HepG2 (cell line): ENCODE measurements at regions not wholly inside any gene's neighbourhood (a gene's known extent, or its start where the extent isn't known, plus 50 kb on each side); places are given as distances from the start of the nearest gene placed in this dataset.

Source experiments
- ATAC-seq: fragments of 200-7000 bp; cut with Tn5 transposase; 3 replicates; pipeline ENCODE4 v1.9.1; 2020; ENCODE audit warnings: mild to moderate bottlenecking, moderate library complexity
- BruUV-seq: library from RNA; stranded (reverse); fragments of 400-500 nt; replicated peaks from 2 replicates; lab custom pipeline; 2021; lab: Mats Ljungman, UMichigan
- CTCF ChIA-PET: fragments of 300-600 bp; formaldehyde crosslinking; extraction: SDS; loops from one replicate; lab custom pipeline; 2021; ENCODE audit warnings: low total read pairs, inconsistent platforms, low intra/inter-chr PET ratio; lab: Yijun Ruan, JAX
- POLR2A ChIA-PET: fragments of 350-600 bp; sonication (Branson Sonifier 250); formaldehyde crosslinking; loops from one replicate; lab custom pipeline; 2020; ENCODE audit warnings: antibody characterized with exemption, inconsistent platforms; lab: Yijun Ruan, JAX
- DNase-seq: peaks from one replicate; pipeline ENCODE4 v3.0.0-alpha.2; 2015; ENCODE audit warnings: low spot score
- FAIRE-seq: peaks from 3 replicates; lab custom pipeline; 2011; peaks lifted over from hg19 to GRCh38; lab: Jason Lieb, UNC
- H2AFZ ChIP-seq: one replicate; pipeline ENCODE4 v1.6.1; 2011; ENCODE audit warnings: low read length, inconsistent platforms
- H3K27ac ChIP-seq: fragments of 300-600 bp; 3 replicates; pipeline ENCODE4 v1.8.0; 2011; ENCODE audit warnings: mixed run types, mild to moderate bottlenecking, mixed read lengths, low read length, inconsistent platforms; ENCODE audit not compliant: insufficient read depth; ENCODE audit errors: extremely low read length
- H3K27me3 ChIP-seq, 2 experiments: fragments of 200-600 bp in 1 of 2; 2 replicates in 1 of 2; 3 replicates in 1 of 2; pipeline versions ENCODE4 v1.6.0 to v1.8.0; 2011; ENCODE audit warnings: low read length in 2 of 2, mild to moderate bottlenecking in 2 of 2, moderate library complexity in 2 of 2, inconsistent platforms in 1 of 2; ENCODE audit not compliant: insufficient read depth in 2 of 2, control insufficient read depth in 1 of 2
- H3K36me3 ChIP-seq, 2 experiments: fragments of 200-600 bp in 1 of 2; replicated peaks in 1 of 2; 2 replicates in 1 of 2; 3 replicates in 1 of 2; pipeline versions ENCODE4 v1.5.1 to v1.8.0; 2011; ENCODE audit warnings: low read length in 2 of 2, inconsistent platforms in 1 of 2; ENCODE audit not compliant: insufficient read depth in 2 of 2, control insufficient read depth in 1 of 2
- H3K4me1 ChIP-seq: 2 replicates; pipeline ENCODE4 v1.5.1; 2012; ENCODE audit warnings: low read length, inconsistent platforms; ENCODE audit not compliant: insufficient read depth
- H3K4me2 ChIP-seq: 2 replicates; pipeline ENCODE4 v1.6.0; 2011; ENCODE audit warnings: low read depth, low read length, inconsistent platforms
- H3K4me3 ChIP-seq, 3 experiments: fragments of 200-600 bp in 1 of 3; sonication (generic), shearing (Covaris generic) in 1 of 3; replicated peaks in 1 of 3; 2 replicates each; pipeline ENCODE4 v1.5.1; 2011 to 2016; ENCODE audit warnings: low read length in 3 of 3, inconsistent platforms in 2 of 3, low read depth in 2 of 3, mild to moderate bottlenecking in 2 of 3, control low read depth in 1 of 3, mixed read lengths in 1 of 3; ENCODE audit not compliant: insufficient read depth in 1 of 3
- H3K79me2 ChIP-seq: one replicate; pipeline ENCODE4 v1.6.1; 2011; ENCODE audit warnings: low read length, inconsistent platforms; ENCODE audit not compliant: insufficient read depth
- H3K9ac ChIP-seq: 2 replicates; pipeline ENCODE4 v1.6.0; 2011; ENCODE audit warnings: mild to moderate bottlenecking, low read depth, low read length, inconsistent platforms; ENCODE audit not compliant: insufficient read depth
- H3K9me3 ChIP-seq: 2 replicates; pipeline ENCODE4 v1.5.1; 2012; ENCODE audit warnings: mild to moderate bottlenecking, low read length
- H4K20me1 ChIP-seq: 2 replicates; pipeline ENCODE4 v1.6.0; 2011; ENCODE audit warnings: inconsistent platforms, mild to moderate bottlenecking, low read length, moderate library complexity; ENCODE audit not compliant: insufficient read depth
- REL ChIP-seq: sonication (generic); formaldehyde crosslinking; conservative IDR thresholded peaks from 2 replicates; pipeline ENCODE4 v1.8.0; 2022; ENCODE audit warnings: mild to moderate bottlenecking, missing genetic modification reagents, moderate library complexity
- SP4 ChIP-seq: sonication (generic); formaldehyde crosslinking; IDR thresholded peaks from 2 replicates; pipeline ENCODE4 v1.8.1; 2023; ENCODE audit warnings: mild to moderate bottlenecking, missing genetic modification reagents
- ZEB1 ChIP-seq: IDR thresholded peaks from 2 replicates; pipeline ENCODE4 v1.6.1; 2012; ENCODE audit warnings: mild to moderate bottlenecking, low read depth, inconsistent platforms; ENCODE audit not compliant: insufficient replicate concordance
- WGBS: methylation state at CpG from one replicate; pipeline ENCODE4 v1.1.6; 2017; ENCODE audit warnings: low lambda C conversion rate; 5-methylcytosine and 5-hydroxymethylcytosine counted together
- in situ Hi-C: cut with HindIII; loops from 2 replicates; pipeline ENCODE4 v1.10.0; 2017; ENCODE audit warnings: low pct_unique_long_range_greater_than_20kb; ENCODE audit not compliant: extremely low pct_ligation_motif_present
- intact Hi-C: fragments of 100-400 bp; cut with micrococcal nuclease; formaldehyde crosslinking; loops from one replicate; pipeline ENCODE4 v1.10.0; 2022; ENCODE audit not compliant: unreplicated experiment
- TF ChIP-seq, protein P1 (sequence below): sonication (generic); formaldehyde crosslinking; IDR thresholded peaks from one replicate; pipeline ENCODE4 v1.5.1; 2020; ENCODE audit warnings: mild to moderate bottlenecking, missing genetic modification reagents; ENCODE audit errors: not compliant biosample characterization
- TF ChIP-seq, protein P2 (sequence below): sonication (generic); formaldehyde crosslinking; IDR thresholded peaks from 2 replicates; pipeline ENCODE4 v1.5.1; 2020; ENCODE audit warnings: mild to moderate bottlenecking, missing genetic modification reagents, borderline replicate concordance

DNA sequence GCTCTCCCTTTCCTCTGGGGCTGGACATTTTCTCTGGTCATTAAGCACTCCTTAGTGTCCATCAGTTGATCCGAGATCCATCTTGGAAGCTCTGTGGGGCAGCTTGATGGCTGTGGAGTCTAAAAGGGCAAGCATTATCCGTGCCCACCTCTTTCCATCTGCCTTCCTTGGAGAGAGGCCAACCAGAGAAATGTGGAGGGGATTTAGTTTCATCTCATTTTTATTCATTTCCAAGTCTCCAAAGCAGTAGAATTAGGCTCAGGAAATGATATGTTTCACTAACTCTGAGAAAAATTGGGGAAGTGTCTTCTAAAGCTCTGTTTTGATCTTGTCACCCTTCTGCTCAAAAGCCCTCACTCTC lies 95.9 kb upstream of the KLHL25 start:
- no peaks in the 10 kb centered on the region for H3K36me3 ChIP-seq
- no peak for TF ChIP-seq SP4 (CRISPR knock-in tag)
- TF ChIP-seq ZEB1 = no peak
- no peak for TF ChIP-seq REL (CRISPR knock-in tag)
- TF ChIP-seq, protein P1, sequence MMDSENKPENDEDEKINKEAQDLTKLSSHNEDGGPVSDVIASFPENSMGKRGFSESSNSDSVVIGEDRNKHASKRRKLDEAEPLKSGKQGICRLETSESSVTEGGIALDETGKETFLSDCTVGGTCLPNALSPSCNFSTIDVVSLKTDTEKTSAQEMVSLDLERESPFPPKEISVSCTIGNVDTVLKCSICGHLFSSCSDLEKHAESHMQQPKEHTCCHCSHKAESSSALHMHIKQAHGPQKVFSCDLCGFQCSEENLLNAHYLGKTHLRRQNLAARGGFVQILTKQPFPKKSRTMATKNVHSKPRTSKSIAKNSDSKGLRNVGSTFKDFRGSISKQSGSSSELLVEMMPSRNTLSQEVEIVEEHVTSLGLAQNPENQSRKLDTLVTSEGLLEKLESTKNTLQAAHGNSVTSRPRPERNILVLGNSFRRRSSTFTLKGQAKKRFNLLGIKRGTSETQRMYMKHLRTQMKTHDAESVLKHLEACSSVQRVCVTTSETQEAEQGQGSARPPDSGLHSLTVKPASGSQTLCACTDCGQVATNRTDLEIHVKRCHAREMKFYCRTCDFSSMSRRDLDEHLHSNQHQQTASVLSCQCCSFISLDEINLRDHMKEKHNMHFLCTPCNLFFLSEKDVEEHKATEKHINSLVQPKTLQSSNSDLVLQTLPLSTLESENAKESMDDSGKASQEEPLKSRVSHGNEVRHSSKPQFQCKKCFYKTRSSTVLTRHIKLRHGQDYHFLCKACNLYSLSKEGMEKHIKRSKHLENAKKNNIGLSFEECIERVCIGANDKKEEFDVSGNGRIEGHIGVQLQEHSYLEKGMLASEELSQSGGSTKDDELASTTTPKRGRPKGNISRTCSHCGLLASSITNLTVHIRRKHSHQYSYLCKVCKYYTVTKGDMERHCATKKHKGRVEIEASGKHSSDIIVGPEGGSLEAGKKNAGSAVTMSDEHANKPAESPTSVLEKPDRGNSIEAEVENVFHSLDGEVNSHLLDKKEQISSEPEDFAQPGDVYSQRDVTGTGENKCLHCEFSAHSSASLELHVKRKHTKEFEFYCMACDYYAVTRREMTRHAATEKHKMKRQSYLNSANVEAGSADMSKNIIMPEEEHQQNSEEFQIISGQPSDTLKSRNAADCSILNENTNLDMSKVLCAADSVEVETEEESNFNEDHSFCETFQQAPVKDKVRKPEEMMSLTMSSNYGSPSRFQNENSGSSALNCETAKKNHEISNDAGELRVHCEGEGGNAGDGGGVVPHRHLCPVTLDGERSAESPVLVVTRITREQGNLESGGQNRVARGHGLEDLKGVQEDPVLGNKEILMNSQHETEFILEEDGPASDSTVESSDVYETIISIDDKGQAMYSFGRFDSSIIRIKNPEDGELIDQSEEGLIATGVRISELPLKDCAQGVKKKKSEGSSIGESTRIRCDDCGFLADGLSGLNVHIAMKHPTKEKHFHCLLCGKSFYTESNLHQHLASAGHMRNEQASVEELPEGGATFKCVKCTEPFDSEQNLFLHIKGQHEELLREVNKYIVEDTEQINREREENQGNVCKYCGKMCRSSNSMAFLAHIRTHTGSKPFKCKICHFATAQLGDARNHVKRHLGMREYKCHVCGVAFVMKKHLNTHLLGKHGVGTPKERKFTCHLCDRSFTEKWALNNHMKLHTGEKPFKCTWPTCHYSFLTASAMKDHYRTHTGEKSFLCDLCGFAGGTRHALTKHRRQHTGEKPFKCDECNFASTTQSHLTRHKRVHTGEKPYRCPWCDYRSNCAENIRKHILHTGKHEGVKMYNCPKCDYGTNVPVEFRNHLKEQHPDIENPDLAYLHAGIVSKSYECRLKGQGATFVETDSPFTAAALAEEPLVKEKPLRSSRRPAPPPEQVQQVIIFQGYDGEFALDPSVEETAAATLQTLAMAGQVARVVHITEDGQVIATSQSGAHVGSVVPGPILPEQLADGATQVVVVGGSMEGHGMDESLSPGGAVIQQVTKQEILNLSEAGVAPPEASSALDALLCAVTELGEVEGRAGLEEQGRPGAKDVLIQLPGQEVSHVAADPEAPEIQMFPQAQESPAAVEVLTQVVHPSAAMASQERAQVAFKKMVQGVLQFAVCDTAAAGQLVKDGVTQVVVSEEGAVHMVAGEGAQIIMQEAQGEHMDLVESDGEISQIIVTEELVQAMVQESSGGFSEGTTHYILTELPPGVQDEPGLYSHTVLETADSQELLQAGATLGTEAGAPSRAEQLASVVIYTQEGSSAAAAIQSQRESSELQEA (CRISPR knock-in tag) = no peak
- TF ChIP-seq, protein P2, sequence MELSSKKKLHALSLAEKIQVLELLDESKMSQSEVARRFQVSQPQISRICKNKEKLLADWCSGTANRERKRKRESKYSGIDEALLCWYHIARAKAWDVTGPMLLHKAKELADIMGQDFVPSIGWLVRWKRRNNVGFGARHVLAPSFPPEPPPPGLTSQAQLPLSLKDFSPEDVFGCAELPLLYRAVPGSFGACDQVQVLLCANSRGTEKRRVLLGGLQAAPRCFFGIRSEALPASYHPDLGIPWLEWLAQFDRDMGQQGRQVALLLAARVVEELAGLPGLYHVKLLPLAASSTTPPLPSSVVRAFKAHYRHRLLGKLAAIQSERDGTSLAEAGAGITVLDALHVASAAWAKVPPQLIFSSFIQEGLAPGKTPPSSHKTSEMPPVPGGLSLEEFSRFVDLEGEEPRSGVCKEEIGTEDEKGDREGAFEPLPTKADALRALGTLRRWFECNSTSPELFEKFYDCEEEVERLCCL (CRISPR knock-in tag) = no peak
- H3K79me2 ChIP-seq = no peaks in the 10 kb centered on the region
- no peak overlapping the region for H3K9ac ChIP-seq
- CTCF ChIA-PET = no interaction called here
- H3K4me2 ChIP-seq = no peak overlapping the region
- intact Hi-C loops = no loop called here
- FAIRE-seq = no peak
- no peak for DNase-seq
- H2AFZ ChIP-seq = no peak overlapping the region
- H3K27me3 ChIP-seq = peaks cover 3 to 16% of the 10 kb centered on the region in 2 experiments; a peak in 3 of 5 replicates
- no peaks in the 10 kb centered on the region for H3K4me1 ChIP-seq
- H3K9me3 ChIP-seq = no peaks in the 10 kb centered on the region
- ATAC-seq = no peak
- no peaks in the 10 kb centered on the region for H4K20me1 ChIP-seq
- POLR2A ChIA-PET = no interaction called here
- H3K4me3 ChIP-seq = no peak overlapping the region
- BruUV-seq = no TSS peak
- H3K27ac ChIP-seq = no peak overlapping the region
- WGBS = 5% methylated on average over 2 of the region's 2 CpGs
- in situ Hi-C loops = no loop called here
